Activated CD4-positive, CD25-positive, alpha-beta regulatory T cell treated with anti-CD3 and anti-CD28 coated beads, Interleukin-2, amount 50 U/mL, for 72 hours (primary cell): ENCODE measurements at regions not wholly inside any gene's neighbourhood (a gene's known extent, or its start where the extent isn't known, plus 50 kb on each side); places are given as distances from the start of the nearest gene placed in this dataset.

Experiments used
- DNase-seq: peaks from one replicate; pipeline ENCODE4 v3.0.0; 2021

- DNase-seq: no peak
Observed at GRCh38 chr2:217183471-217183870, 323.6 kb upstream of the TNP1 start.

- no peak for DNase-seq
Observed at GRCh38 chr2:217182926-217183325, 323.1 kb upstream of the TNP1 start.

GRCh38 chr2:217181512-217181911 is 321.6 kb upstream of the TNP1 start:
- DNase-seq: no peak

GRCh38 chr2:217179854-217180253 is 320.0 kb upstream of the TNP1 start:
- DNase-seq: no peak

- DNase-seq: no peak
Observed at GRCh38 chr2:217178341-217178740, 318.5 kb upstream of the TNP1 start.

DNA sequence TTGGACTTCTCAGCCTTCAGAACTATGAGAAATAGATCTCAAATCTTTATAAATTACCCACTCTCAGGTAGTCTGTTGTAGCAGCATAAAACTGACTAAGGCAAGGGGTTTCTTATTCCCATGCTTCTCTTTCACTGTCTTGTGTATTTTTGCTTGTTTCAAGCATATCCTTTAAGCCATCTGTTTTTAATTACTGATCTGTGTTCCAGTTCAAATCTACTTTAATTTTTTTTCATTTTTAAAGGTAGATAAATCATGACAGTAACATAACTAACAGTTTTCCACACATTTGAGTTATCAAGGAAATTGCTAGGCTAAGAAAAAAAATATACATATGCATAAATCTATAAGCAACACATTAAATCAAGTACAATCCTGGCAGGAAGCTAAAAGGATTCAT is 317.9 kb upstream of the TNP1 start:
- no peak for DNase-seq

GRCh38 chr2:217171874-217172273 is 312.0 kb upstream of the TNP1 start:
- DNase-seq: no peak

- no peak for DNase-seq
Observed at GRCh38 chr2:217168496-217168895, 308.6 kb upstream of the TNP1 start.

DNA sequence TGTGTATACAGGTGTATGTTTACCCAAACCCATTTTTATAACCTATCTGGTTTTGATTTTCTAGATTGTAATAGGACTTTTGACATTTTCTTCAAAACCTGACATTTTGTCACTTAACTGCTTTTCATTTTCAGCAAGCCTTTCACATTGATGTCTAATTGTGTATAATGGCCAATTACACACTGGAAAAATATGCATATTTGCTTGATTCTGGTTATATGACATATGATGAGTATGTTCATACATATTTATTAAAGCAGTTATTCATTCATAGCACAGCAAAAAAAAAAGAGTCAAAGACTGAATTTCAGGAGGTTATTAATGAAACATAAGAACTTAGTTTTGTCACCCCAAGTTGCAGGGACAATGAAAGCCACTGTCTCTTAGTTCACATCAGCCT is 307.7 kb upstream of the TNP1 start:
- no peak for DNase-seq

- no peak for DNase-seq
Observed at GRCh38 chr2:217166241-217166850, 306.5 kb upstream of the TNP1 start.

DNA sequence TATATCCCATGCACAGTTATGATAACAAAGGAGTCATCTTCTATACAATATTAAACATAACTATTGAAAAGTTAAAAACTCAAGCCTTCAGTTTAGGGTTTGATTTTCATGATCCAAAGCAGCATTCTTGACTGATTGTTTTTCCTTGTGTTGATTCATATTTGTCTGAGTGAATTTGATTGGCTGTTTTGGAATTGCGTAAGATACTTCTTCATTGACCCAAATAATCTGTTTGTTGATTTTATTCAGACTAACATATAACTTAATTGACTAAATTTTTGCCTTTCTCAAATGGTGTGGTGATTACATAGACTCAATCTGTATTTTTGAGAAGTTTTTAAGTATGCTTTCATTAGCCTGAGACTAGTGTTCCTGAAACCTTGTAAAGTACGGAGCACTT is 305.7 kb upstream of the TNP1 start:
- DNase-seq: no peak

DNA sequence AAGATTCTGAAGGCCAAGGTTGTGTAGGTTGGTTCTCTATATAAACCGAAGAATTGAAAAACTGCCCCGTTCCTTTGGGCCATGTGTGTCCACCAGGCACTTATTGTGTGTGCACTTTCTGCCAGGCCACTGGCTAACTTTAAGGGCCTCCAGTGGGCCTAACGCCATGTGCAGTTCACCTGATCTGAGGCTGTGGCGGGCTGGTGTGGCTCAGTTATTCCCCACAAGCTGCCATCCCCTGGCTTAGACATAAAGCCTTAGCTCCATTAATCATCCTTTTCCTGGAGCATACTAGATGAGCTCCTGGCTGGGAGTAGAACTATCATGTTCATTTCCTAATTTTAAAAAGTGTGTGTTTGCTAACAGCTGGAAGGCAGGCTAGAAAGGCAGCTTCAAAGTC is 304.1 kb upstream of the TNP1 start:
- no peak for DNase-seq

- no peak for DNase-seq
Observed at GRCh38 chr2:217162533-217162932, 302.7 kb upstream of the TNP1 start.

GRCh38 chr2:217160978-217161973 is 301.4 kb upstream of the TNP1 start:
- DNase-seq: no peak

DNA sequence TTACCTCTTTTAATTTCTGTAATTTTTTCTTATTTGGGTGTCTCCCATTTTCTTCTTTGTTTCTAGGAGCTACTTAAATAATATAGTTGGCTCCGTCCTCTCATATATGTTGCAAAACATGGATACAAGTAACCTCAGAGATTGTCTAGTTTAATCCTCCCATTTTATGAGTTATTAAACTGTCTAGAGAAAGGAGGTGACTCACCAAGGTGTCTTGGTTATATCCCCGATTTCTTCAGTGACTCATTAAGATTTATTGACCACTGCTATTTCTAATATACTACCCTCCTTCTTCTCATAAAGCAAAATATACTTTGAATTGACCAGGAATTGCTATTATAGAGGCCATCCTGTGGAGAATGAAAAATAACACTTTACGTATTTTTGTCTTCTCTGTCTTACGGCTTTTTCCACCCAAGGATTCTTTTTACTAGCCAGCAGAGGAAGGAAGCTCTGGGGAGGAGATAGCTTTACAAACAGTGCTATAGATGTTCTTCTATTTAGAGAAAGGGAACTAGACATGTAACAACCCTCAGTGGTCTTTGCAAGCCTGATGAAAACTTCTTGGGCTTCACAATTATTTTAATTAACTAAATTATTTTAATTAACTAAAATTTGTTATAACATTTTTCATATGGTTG is 300.4 kb upstream of the TNP1 start:
- DNase-seq: no peak

DNA sequence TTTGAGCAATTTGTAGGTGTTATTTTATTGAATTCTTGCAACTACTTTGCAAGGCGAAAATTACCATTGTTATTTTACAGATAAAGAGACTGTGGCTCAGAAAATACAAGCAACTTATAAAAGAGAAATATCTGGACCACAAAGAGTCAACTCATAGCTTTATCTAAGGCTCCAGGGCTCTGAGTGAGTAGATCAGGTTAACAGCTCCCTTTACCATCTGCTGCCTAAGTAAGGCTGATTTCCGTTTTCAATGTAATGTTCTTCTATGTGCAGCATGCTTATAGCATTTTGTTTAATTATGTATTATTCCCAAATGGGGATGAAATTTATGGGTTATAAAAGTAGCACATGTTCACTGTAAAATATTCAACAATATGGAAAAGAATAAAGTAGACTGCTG is 299.1 kb upstream of the TNP1 start:
- no peak for DNase-seq

DNA sequence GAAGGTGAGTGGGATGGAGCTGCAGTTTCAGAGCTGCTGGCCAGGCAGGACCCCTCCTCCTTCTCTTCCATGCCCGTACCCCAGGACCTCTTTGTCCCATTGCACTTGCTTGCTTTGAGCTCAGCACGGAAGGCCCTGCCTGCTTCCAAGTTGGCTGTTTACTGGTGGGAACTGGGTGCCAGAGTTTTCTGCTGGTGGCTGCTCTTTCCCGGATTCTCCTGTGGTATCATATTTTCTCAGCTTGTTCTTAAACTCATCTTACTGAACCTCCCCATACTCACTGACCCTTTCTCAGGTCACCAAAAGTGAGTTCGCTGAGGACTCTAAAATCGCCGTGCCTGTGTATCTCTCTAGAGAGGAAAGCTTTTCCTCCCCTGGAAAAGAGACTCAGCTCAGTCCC is 297.7 kb upstream of the TNP1 start:
- DNase-seq: no peak

GRCh38 chr2:217156801-217157200 is 296.9 kb upstream of the TNP1 start:
- DNase-seq: no peak

GRCh38 chr2:217154923-217155322 is 295.1 kb upstream of the TNP1 start:
- DNase-seq: no peak

DNA sequence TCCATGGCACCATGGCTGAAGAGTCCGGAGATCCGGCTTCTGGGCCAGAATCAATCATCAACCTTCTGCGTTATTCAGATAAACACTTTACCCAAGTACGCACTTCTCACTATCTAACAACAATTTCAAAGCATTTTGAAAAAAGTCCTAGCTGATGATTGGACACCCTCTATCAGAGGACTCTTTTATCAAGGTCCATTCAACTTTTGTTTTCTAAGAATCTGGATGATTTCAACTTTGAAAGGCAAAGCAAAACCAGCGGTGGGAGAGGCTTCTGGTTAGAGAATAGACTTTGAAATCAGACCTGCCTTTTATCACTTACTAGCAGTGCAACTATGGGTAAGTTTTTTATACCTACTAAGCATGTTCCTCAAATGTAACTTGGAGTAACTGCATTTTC is 293.6 kb upstream of the TNP1 start:
- no peak for DNase-seq

DNA sequence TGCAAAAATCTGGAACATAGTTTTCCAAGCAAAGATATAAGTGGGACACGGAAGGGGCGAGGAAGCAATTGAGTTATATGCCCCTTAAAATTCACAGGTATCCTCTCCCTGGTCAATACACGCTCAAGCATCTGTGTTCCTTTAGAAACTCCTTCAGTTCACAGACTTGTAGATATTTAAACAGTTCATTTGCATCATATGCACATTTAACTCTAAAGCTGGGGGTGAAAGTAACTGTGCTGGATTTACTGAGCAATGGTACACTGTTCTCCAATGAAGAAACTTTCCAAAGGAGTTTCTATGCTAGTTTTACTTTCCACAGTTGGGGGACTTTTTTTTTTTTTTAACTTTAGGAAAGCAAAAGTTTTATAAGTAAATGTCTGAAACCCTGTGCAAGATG is 293.0 kb upstream of the TNP1 start:
- no peak for DNase-seq

DNA sequence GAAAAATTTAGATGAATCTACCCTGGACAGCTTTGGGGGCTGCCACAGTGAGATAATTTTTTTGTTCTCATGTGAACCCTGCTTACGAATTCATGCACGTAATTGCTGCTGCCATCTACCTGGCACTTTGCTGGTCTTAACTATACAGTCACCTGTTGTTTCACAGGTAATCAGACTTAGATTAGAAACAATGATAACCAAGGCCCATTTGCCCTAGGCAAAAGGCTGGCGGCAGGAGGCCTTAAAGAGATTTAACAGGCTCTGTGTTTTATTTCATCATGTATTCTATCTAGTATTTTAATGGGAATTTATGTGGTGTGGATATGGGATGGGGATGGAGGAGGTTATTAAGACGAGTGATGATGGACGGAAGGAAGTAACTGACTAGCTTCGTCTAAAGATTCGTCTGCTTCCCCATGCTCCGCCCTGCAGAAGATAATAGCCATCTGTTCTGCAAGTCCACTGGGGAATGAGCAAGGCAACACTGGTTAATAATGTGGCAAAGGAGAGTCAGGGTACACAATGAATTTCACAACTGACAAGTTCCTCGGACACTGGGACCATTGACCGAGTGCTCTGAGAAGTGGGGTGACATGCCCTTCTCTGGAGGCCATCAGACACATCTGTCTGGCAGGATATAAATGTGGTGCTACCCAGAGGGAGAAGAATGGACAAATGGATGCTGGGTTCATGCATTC is 291.8 kb upstream of the TNP1 start:
- DNase-seq: no peak

- no peak for DNase-seq
Observed at GRCh38 chr2:217150236-217150635, 290.4 kb upstream of the TNP1 start.
